K562 (cell line): ENCODE measurements at regions not wholly inside any gene's neighbourhood (a gene's known extent, or its start where the extent isn't known, plus 50 kb on each side); places are given as distances from the start of the nearest gene placed in this dataset.

ENCODE experiments used
- JUN ChIP-seq, 2 experiments: sonication (generic) in 1 of 2; formaldehyde crosslinking in 1 of 2; IDR thresholded peaks; 2 replicates each; pipeline versions ENCODE4 v1.6.1 to v1.8.0; 2012 to 2022; ENCODE audit warnings: borderline replicate concordance in 2 of 2, mild to moderate bottlenecking in 2 of 2, improper control_type of control experiment in 1 of 2, low read depth in 1 of 2, low read length in 1 of 2, missing genetic modification reagents in 1 of 2
- NCOA6 ChIP-seq: fragments of 450-650 bp; IDR thresholded peaks from 2 replicates; pipeline ENCODE4 v1.6.1; 2017; ENCODE audit warnings: mild to moderate bottlenecking

- TF ChIP-seq NCOA6 = no peak
- no peak for TF ChIP-seq JUN (IDR thresholded peaks at IDR 0.05; ENCODE audit: borderline replicate concordance, low read depth, low read length)
- TF ChIP-seq JUN (CRISPR knock-in tag; IDR thresholded peaks at IDR 0.05; ENCODE audit: borderline replicate concordance) = no peak
Measured at GRCh38 chr10:65201491-65201890, 1680.3 kb downstream of the REEP3 start.
